ENCODE measurements at regions not wholly inside any gene's neighbourhood (a gene's known extent, or its start where the extent isn't known, plus 50 kb on each side); places are given as distances from the start of the nearest gene placed in this dataset.

DNA sequence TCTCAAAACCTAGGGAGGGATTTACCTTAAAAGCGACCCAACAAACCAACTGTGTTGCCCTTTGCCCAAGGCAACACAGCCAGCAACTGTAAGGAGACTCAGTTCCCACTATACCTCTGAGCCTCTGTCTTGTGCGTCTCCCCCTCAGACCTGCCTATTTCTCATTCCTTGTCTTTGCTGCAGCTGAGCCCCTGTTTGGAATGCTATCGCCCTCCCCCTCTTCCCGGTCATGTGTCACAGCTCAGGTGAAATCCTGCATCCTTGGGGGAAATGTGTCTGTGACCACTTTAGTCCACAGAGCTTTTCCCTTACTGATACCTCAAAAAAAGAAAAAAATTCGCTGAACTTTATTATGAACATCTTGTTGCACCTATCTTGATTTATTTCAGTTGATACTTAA lies 52.0 kb upstream of the LRIG1 start:
- Histone ChIP-seq H3K27me3 (no peaks in the 10 kb centered on the region), H3K4me3 (no peak overlapping the region), H3K9me3 (no peaks in the 10 kb centered on the region), H3K36me3 (no peaks in the 10 kb centered on the region), H3K27ac (no peak overlapping the region), H3K4me1 (no peaks in the 10 kb centered on the region)
- 85 to 91% methylated on average over 5 of the region's 5 CpGs for WGBS, 2 donors
- TF ChIP-seq, protein P1, sequence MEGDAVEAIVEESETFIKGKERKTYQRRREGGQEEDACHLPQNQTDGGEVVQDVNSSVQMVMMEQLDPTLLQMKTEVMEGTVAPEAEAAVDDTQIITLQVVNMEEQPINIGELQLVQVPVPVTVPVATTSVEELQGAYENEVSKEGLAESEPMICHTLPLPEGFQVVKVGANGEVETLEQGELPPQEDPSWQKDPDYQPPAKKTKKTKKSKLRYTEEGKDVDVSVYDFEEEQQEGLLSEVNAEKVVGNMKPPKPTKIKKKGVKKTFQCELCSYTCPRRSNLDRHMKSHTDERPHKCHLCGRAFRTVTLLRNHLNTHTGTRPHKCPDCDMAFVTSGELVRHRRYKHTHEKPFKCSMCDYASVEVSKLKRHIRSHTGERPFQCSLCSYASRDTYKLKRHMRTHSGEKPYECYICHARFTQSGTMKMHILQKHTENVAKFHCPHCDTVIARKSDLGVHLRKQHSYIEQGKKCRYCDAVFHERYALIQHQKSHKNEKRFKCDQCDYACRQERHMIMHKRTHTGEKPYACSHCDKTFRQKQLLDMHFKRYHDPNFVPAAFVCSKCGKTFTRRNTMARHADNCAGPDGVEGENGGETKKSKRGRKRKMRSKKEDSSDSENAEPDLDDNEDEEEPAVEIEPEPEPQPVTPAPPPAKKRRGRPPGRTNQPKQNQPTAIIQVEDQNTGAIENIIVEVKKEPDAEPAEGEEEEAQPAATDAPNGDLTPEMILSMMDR (IDR thresholded peaks at IDR 0.05) = no peak
- ATAC-seq = no peak
- DNase-seq = no peak
- intact Hi-C loops (cut with DNase I) = no loop called here

DNA sequence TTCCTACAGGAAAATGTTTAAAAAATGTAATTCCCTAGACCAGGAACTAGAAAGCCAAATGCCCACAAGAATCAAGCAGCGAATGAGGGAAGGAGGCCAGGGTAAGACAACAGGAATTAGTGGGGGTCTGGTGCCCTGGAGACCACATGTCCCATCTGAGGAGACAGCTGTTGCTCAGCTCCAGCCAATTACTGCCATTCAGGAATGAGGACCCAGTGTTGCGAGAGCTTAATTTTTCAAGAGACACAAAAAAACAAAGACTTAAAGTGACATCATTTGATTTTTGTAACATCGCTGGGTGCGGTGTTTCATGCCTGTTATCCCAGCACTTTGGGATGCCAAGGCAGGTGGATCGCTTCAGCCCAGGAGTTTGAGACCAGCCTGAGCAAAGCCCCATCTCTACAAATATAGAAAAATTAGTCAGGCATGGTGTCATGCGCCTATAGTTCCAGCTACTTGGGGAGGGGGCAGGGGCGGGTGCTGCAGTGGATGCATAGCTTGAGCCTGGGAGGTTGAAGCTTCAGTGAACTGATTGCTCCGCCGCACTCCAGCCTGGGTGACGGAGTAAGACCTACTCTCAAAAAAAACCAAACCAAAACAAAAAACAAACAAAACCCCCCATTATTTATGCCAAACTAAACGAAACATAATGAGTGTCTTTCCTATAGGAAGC lies 52.8 kb upstream of the LRIG1 start:
- H3K9me3 ChIP-seq = no peaks in the 10 kb centered on the region
- no peaks in the 10 kb centered on the region for H3K27me3 ChIP-seq
- no peak overlapping the region for H3K4me3 ChIP-seq
- H3K27ac ChIP-seq = no peak overlapping the region
- TF ChIP-seq, protein P1 (IDR thresholded peaks at IDR 0.05) = no peak
- WGBS, 2 donors = 91 to 94% methylated on average over 11 of the region's 11 CpGs
- ATAC-seq (no peak), DNase-seq (no peak)
- H3K4me1 ChIP-seq = no peaks in the 10 kb centered on the region
- no peaks in the 10 kb centered on the region for H3K36me3 ChIP-seq
- intact Hi-C loops (cut with DNase I) = no loop called here

DNA sequence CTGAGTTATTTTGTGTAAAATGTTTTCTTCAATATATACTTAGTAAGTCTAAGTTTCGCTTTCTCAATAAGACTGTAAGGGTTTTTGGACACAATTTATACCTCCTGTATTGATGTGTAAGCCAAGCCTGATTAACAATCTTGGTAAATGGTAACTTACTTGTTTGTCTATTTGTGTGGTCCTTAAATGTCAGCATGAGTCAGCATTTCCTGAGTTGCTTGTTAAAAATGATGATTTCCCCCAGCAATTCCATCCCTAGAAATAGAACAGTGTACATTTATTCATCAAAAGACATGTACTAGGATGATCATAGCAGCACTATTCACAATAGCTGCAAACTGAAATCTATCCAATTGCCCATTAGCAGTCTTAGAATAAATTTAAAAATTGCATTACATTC lies 53.4 kb upstream of the LRIG1 start:
- 92 to 98% methylated on average over 1 of the region's 1 CpG for WGBS, 2 donors
- intact Hi-C loops (cut with DNase I) = no loop called here
- TF ChIP-seq, protein P1 (IDR thresholded peaks at IDR 0.05) = no peak
- Histone ChIP-seq H3K9me3 (no peaks in the 10 kb centered on the region), H3K4me3 (no peak overlapping the region), H3K36me3 (no peaks in the 10 kb centered on the region), H3K4me1 (no peaks in the 10 kb centered on the region), H3K27ac (no peak overlapping the region), H3K27me3 (no peaks in the 10 kb centered on the region)
- no peak for ATAC-seq
- no peak for DNase-seq

DNA sequence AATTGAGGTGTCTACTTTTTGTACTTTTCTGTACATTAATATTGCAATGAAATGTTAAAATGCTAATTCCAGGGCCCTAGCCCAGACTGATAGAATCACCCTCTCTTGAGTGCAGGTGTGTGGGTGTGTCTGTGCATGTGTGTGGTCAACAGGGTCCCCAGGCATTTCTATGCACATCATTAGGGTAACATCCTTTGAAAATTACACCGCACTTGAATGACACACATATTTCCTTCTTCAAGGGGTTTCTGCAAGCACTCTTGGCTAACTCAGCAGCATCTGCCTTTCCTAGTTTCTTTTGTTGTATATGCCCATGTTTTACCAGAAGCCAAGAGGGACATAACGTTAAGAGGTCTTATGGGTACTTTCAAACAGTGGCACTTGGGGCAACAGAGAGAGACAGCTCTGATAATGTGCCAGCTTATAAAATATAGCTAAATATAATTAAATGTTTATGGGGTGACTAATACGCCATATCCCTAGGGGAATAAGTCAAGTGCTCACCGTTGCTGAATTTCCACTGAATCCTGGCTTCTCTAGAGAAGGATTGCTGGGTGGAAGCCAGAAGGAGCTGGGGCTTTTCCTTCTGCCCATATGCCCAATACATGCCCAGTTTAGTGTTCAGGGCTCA lies 54.5 kb upstream of the LRIG1 start:
- H3K4me3 ChIP-seq = no peak overlapping the region
- no peak overlapping the region for H3K27ac ChIP-seq
- WGBS, 2 donors = 74 to 82% methylated on average over 4 of the region's 4 CpGs
- TF ChIP-seq, protein P1 (IDR thresholded peaks at IDR 0.05) = no peak
- no peaks in the 10 kb centered on the region for H3K36me3 ChIP-seq
- no peaks in the 10 kb centered on the region for H3K27me3 ChIP-seq
- DNase-seq (no peak), ATAC-seq (no peak)
- H3K4me1 ChIP-seq = no peaks in the 10 kb centered on the region
- intact Hi-C loops (cut with DNase I) = no loop called here
- no peaks in the 10 kb centered on the region for H3K9me3 ChIP-seq

All from heart right ventricle (tissue), 16 donors.